CD4-positive, alpha-beta T cell treated with Interleukin-6 for 4 hours (primary cell): ENCODE measurements at regions not wholly inside any gene's neighbourhood (a gene's known extent, or its start where the extent isn't known, plus 50 kb on each side); places are given as distances from the start of the nearest gene placed in this dataset.

Experiments
- DNase-seq: peaks from one replicate; pipeline ENCODE4 v3.0.0-alpha.2; 2020; ENCODE audit warnings: mixed read lengths

- no peak for DNase-seq
Measured at GRCh38 chr2:236656166-236656565, 86.5 kb downstream of the ACKR3 start.

DNA sequence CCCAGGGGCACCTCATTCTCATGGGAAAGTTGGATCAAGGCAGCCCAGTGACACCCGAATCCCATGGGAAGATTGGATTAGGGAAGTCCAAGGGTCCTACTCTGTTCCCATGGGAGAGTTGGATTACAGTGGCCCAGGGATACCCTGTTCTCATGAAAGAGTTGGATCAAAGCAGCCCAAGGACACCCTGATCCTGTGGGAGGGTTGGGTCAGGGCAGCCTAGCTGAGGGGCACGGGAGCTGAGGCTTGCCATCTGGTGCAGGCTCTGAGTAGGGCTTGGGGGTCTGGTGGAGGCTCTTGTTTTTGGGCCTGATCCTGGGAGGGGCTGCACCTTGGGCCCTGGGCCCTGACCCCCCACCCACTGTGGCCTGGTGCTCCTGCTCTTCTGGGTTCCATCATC, 87.1 kb downstream of the ACKR3 start:
- DNase-seq, result no peak

GRCh38 chr2:236657215-236657614, 87.6 kb downstream of the ACKR3 start:
- DNase-seq, result no peak

DNA sequence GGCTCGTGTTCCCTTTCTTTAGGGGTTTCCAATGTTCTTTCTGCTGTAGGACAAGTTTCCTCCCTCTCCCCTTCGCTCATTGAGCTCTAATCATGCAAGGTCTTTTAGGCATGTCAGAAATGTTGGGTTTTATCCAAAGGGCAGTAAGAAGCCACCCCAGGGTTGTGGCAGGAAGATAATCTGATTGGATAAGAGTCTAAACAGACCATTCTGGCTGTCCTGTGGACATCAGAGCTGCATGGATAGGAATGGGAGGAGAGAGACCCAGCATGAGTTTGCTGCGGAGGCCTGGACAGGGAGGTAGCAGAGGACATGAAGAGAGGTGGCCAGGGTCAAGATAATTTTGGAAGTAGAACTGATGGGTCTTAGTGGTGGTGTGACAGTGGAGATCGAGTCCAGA, 88.2 kb downstream of the ACKR3 start:
- no peak for DNase-seq

DNA sequence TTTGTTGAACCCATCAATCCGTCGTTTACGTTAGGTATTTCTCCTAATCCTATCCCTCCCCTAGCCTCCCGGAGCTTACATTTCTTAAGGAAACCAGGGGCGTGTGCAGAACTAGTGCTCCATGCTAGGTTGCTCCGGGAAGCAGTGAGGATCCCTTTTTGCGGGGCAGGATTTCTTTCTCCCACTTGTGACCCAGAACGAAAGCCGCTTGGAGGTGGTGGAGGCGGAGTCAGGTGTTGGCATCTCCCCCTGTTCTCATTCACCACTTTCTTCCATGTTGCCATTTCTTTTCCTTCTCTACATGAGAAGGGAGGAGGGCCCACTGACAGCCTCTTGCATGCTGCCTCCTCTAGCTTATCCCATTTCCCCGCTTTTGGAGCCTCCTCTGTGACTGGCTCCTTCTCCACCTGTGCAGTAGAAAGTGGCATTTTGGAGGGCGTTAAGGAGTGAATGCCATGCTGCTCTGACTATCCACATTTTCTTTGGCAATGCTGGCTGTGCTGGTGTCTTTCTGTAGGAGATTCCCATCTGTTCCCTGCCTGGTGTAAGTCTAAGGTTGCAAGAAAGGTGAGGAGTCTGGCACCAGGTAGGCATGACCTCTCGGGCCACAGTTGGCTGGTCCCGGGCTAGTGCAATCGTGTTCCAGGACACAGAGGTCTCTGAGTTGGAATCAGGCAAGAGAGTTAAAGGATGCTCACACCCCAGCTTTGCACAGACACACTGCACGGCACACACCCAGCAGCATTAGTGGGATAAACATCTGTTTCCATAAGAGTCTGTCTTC, 89.5 kb downstream of the ACKR3 start:
- DNase-seq, result no peak

- no peak for DNase-seq
Measured at GRCh38 chr2:236659758-236660150, 90.1 kb downstream of the ACKR3 start.

GRCh38 chr2:236661061-236661761, 91.6 kb downstream of the ACKR3 start:
- no peak for DNase-seq

DNA sequence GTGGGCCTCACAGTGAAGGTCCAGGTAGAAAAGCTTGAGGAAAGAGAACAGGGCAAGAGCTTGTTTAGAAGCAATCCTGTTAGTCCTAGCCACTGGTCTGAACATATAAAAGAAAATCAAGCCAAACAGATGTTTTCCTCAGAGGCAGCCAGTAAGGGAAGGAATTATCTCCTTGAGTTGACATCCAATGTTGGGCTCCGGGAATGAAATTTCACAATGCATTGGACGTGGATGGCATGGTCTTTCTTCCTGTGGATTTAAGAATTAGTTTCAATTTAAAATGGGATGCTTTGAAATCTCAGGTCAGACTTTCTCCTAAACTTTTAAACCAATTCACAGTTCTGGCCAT, 92.1 kb downstream of the ACKR3 start:
- no peak for DNase-seq

GRCh38 chr2:236662231-236663185, 92.9 kb downstream of the ACKR3 start:
- DNase-seq, result no peak

GRCh38 chr2:236663287-236664101, 93.9 kb downstream of the ACKR3 start:
- DNase-seq, result no peak

DNA sequence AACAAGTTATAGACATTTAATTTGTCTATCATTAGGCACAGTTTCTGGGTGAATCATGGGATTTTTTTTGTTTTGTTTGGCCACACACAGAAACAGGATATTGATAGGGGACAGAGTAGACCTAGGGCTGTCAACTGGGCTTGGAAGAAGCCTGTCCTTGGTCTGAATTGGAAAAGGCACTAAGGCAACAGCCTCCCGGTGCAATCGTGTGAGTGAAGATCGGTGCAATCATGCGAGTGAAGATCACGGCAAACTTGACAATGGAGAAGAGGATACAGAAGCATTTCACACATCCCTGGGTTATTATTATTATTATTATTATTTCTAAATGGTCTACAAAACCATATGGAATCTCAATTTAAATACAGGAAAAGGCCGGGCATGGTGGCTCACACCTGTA, 94.5 kb downstream of the ACKR3 start:
- DNase-seq, result no peak

- no peak for DNase-seq
Measured at GRCh38 chr2:236665101-236665500, 95.5 kb downstream of the ACKR3 start.

GRCh38 chr2:236665572-236666118, 96.0 kb downstream of the ACKR3 start:
- no peak for DNase-seq

DNA sequence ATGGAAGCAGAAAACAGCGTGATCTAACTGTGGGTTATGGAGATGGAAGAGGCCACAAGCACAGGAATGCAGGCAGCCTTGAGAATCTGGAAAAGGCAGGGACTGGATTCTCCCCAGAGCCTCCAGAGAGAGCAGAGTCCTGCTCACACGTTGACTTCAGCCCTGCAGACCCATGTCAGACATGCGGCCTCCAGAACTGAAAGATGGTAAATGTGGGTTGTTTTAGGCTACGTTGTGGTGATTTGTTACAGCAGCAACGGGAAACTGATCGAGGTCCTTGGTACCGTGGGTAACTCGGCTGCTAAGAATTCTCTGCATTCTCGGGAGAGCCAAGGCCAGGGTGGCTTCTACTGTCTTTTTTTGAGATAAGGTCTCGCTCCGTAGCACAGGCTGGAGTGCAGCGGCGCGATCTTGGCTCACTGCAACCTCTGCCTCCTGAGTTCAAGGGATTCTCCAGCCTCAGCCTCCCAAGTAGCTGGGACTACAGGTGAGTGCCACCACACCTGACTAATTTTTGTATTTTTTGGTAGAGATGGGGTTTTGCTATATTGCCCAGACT, 97.1 kb downstream of the ACKR3 start:
- no peak for DNase-seq

DNA sequence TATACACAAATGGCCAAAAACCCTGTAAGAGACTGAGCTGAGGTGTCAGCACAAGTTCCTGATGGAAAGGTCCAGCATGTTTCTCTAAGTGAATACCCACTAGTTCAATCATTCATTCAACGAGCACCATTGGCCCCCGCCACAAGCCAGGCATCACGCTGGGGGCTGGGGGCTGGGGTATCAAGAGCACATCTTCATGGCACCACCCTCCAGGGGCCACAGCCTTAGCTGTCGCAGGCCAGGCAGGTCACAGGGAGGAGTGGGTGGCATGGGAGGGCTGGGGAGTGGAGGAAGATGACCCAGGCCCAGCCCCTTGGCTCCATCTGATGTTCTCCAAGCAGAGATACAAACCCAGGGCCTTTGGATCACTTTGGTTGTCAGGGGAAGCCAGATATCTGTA, 97.9 kb downstream of the ACKR3 start:
- no peak for DNase-seq

DNA sequence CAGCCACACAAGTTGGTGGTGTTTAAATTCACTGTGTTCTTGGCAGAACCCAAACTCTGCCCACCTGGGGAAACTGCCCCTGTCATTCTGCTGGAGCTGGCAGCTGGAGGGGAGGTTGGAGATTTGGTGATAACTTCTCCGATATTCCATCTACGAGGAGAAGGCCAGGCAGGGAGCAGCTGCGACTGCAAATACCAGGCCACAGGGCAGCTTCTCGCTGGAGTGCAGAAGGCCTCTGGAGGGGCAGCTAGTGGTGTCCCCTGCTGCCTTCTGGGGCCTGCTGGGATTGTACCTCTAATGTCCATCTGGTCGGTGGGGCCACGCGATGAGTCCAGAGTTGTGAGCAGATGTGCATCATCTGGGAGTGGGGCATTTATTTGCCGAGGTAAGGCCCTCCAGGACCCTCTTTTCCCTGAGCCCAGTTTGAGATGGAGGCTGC, 98.9 kb downstream of the ACKR3 start:
- DNase-seq, result no peak

GRCh38 chr2:236670235-236670620, 100.6 kb downstream of the ACKR3 start:
- no peak for DNase-seq

DNA sequence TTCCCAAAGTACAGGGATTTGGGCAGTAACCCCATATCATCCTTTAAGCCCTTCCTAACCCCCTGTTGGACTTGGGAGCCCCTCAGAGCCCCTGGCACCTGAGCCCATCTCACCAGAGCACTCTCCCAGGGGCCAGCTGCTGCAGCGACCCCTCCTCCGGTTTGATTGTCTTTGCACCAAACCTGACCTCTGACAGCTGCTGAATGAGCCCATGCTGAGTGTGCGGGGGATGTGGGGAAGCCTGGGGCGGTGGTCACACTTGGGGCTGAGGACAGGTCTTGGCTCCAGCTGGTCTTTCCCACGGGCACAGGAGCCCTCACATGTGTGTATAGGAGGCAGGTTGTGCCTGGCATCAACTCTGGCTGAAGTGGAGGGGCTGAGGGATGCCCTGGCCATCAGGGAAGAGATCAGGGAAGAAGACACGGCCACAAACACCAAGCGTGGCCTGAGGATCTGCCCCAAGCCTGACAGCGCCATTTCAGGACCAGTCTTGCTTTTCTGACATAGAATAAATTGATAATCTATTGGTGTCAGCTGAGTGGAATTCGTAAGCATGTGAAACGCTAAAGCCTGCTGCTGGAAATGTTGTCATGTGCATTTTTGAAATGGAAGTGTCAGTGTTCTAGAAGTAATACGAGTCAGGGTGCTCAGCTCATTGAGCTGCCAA, 102.4 kb downstream of the ACKR3 start:
- no peak for DNase-seq

DNA sequence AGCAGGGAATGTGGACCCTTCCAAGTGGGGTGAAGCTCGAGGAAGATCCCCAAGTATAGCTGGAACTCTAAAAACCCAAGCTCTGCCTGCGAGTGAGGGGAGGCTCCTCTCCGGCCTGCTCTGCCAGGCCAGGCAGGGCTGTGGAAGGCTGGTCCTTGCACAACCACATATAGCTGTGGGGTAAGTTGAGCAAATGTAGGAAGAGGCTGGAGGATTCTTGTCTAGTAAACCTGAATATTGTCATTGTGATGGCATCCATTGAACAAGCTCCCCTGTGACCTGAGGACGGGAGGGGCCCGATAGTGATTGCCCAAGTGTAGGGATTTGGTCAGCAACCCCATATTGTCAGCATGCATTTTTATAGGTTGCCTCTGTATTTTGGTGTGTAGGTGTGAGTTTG, 103.0 kb downstream of the ACKR3 start:
- DNase-seq, result no peak

- DNase-seq, result no peak
Measured at GRCh38 chr2:236673126-236673822, 103.6 kb downstream of the ACKR3 start.

GRCh38 chr2:236673823-236674185, 104.2 kb downstream of the ACKR3 start:
- DNase-seq, result no peak
